PFSK-1 (cell line): ENCODE measurements at regions not wholly inside any gene's neighbourhood (a gene's known extent, or its start where the extent isn't known, plus 50 kb on each side); places are given as distances from the start of the nearest gene placed in this dataset.

Source experiments
- POLR2AphosphoS5 ChIP-seq: IDR thresholded peaks from 2 replicates; pipeline ENCODE4 v1.6.1; 2012; ENCODE audit warnings: low read depth, mild to moderate bottlenecking, control low read depth, low read length, moderate library complexity
- TAF1 ChIP-seq: IDR thresholded peaks from 2 replicates; pipeline ENCODE4 v1.6.1; 2012; ENCODE audit warnings: low read length, control low read depth, borderline replicate concordance; ENCODE audit not compliant: insufficient read depth

DNA sequence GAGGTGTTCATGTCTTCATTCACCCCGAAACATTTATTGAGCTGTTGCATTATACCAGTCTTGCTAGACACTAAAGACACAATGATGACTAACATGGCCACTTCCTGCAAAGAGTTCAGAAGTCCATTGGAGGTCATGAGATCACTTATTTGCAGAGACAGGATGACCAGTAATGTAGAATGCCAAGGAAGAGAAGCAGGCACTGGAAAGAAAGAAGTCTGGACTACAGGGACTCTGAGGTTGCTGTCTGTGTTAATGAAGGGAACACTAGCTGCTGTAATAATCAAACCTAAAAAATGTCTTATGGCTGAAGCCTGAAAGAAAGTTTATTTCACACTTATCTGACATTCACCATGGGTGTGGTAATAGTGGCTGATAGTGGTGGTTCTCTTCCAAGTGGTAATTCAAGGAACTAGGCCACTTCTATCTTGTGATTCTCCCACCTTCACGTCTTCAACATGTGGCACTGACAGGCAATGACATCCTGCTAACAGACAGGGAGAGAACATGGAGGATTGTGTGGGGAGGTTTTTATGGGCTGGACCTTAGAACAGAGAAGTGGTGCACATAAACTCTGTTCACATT, 89.2 kb upstream of the MKLN1 start:
- TF ChIP-seq TAF1 (no peak), POLR2AphosphoS5 (no peak)
